GM21526 (cell line): ENCODE measurements at regions not wholly inside any gene's neighbourhood (a gene's known extent, or its start where the extent isn't known, plus 50 kb on each side); places are given as distances from the start of the nearest gene placed in this dataset.
"Not testable (repeated sequence)": the region's sequence is repeated elsewhere in the genome, so short reads cannot be mapped to it uniquely, and the experiment has no call there.

Experiments
- ATAC-seq: cut with Tn5 transposase; IDR thresholded peaks from one replicate; pipeline ENCODE4 v1.9.1; 2021; ENCODE audit warnings: moderate library complexity; ENCODE audit not compliant: unreplicated experiment, low FRiP score

DNA sequence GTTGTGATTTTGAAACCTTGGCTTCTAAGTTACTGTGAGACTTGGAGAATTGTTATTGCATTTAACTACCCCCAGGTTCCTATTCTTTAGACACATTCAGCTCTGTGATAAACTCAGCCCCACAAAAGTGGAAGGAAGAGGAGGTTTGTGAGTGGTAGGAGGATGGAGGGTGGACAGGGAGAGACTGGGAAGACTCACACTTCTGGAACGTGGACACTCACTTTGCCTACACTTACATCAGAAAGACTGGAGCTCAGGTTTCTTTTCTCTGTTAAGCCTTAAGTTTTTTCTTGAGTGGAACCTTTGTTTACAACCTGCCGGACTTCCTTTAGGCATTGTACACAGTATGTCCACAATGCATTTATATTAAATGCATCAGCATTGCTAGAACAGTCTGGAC, 99.0 kb downstream of the AREG start:
- ATAC-seq, result no peak

DNA sequence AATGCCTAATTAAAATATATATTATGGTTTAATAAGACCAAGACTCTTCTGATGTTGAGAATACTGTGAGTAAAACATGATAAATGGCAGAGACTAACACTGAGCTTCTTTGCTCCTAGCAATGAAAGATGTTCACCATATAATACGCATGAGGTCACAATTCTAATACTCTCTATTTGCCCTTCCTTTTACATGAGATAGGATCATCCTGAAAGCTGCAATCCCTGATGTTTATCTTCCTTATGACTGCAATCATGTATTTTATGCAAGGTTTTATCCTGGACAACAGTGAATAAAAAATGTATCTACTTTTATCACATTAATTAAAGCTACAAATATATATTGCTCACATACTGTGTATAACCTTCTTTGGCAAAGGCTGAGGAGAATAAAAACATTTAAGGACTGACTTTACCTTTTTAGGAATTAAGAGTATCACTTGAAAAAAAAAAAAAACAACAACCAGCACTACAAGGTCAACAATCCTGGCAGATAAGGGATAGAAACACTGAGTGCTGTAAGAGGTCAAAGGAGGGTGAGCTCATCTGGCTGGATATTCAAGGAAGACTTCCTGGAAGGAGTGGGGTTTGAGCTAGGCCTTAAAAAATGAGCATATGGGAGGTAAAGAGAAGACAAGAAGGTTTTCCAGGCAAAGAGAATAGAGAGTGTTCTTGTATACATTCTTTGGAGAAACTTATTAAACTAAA, 99.9 kb downstream of the AREG start:
- ATAC-seq, result no peak

DNA sequence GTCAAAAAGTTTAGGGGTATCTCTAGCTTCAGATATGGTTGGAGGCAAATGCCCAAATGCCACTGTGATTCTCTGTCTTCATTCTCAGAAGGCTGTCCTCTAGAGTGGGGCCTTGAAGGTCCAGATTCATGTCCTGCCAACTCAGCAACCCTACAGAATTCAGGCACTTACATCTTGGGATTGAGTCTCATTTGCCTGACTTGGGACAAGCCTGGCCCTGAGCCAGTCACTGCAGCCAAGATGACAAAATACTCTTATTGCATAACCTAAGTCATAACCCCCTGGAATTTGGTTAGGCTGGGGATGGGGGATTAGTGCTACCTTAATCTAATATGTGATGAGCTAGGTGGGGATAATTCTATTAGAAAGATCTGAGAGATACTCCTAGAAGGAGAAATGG, 100.5 kb downstream of the AREG start:
- no peak for ATAC-seq

DNA sequence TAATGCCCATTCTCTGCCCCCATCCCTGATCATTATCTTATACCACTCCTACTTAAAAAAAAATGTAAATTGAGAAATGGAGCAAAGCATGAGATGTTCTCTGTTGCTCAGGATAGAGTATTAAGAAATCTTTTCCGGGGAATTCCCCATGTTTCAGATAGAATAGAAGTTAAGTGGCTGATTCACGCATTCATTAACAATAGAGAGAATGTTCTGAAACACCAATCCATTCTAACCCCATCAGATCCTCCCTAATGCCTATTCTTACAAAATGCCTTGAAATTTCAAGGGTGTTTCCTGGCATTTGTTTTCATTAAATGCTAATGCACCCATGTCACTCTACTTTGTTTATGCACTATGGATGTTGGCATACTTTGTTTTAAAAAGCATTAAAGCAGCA, 101.1 kb downstream of the AREG start:
- no peak for ATAC-seq

DNA sequence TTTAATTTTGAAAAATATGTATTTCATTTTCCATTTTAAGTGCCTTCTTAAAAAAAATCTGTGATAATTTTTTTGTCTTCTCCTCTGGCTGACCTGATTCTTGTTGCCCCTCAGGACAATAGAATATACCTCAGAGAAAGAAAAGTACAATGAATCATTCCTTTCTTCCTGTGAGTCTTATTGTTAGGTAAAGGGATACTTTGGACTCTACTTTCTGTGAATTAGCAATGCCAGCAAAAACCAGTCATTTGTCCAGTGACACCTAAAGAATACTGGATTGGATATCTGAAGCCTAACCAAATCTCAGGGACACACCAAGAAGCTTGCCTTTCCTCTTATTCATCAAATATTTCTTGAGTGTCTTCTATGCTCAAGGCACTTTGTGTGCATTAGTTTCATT, 102.1 kb downstream of the AREG start:
- no peak for ATAC-seq

DNA sequence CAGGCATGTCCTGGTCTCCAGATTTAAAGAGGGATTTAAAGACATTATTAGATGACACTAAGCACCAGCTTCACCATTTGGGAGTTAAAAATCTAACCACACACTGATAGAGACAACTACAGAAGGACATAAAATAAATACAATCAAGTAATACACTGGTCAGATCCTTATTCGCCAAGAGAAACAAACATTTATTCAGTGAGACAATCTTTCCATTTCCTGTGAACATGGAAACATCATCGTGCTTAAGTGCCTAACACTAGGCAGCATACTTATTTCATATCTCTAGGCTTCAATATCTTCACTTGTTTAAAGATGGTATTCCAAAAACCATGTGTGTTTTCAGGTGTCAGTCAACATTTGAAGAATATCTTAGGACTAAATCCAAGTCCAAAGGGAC, 103.6 kb downstream of the AREG start:
- ATAC-seq, result no peak

DNA sequence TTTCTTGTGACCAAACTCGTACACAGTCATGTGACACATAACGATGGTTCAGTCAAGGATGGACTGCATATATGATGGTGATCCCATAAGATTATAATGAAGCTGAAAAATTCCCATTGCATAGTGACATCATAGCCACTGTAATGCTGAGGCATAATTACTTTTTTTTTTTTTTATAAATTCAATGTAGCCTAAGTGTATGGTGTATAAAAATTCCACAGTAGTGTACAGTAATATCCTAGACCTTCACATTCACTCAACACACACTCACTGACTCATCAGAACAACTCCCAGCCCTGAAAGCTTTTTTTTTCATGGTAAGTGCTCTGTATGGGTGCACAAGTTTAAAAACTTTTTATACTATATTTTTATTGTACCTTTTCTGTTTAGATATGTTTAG, 105.0 kb downstream of the AREG start:
- ATAC-seq, result no peak

DNA sequence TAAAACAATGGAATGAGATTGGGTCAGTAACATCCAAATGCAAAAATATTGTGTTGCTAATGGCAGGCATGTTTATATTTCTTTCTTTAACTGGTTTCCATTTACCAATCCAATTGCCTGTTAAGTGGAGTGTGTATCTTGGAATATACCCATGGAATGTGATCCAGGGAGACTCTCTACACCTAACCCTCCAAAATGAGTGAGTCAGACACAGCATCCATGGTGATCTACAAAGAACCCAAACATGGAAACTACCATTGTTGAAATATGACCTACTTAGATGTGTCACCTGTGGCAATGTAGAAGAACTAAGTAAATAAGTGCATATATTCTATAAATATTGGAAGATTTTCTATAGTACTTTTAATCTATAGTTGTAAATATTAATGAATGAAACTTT, 110.3 kb downstream of the AREG start:
- no peak for ATAC-seq

DNA sequence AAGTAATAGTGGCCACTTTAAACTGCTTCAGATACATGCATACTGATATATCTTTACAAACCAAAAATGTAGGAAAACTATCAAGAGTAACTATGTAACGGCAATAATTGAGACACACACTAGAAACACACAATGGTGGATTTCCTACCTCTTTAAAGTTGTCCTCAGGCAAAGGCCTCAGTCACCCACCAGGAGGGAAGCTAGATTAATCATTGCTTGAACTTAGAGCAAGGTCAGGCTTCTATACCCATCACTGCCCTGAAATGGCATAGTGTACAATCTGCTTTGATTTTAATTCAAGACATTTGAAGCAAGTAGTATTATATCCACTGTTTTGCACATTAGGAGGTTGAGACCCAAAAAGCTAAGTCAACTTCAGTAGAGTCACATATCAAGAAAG, 110.9 kb downstream of the AREG start:
- no peak for ATAC-seq

DNA sequence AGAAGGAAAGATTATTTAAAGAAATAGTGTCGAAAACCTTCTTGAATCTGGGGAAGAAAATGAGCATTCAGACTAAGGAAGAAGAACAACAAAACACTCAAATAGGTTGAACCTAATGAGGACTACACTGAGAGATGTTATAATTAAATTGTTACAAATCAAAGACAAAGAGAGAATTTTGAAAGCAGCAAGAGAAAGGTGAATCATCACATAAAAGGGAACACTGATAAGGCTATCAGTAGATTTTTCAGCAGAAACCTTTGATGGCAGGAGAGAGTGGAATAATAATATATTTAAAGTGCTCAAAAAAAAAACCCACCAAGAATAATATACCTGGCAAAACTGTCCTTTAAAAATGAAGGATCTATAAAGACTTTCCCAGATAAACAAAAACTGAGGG, 114.9 kb downstream of the AREG start:
- no peak for ATAC-seq

DNA sequence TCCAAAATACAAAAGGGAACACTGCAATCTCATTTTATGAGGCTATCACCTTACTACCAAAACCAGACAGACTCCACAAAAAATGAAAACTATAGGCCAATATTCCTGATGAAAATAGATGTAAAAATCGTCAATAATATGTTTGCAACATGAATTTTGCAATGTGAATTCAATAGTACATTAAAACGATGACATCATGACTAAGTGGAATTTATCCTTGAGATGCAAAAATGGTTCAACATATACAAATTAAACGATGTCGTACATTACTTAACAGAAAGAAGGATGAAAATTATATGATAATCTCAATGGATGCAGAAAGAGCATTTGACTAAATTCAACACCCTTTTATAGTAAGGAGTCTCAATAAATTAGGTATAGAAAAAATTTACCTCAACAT, 123.0 kb downstream of the AREG start:
- ATAC-seq, result no peak

DNA sequence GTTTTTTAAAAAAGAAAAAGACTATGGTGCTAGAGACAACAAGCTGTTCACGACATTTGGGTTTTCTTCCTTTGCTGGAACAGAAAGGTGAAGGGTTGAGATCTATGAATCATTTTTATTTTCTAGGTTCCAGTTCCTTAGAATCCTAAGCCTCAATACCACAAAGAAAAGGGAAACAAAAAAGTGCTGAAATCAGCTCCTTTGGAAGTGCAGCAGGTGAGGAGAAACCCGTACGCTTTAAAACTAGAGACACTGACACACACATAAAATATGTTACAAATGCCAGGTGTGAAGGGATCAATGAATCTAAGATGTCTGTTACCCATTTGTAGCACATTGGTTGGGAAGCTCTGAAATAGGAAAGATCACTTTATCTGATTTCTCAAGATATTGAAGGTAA, 125.2 kb downstream of the AREG start:
- ATAC-seq, result no peak

DNA sequence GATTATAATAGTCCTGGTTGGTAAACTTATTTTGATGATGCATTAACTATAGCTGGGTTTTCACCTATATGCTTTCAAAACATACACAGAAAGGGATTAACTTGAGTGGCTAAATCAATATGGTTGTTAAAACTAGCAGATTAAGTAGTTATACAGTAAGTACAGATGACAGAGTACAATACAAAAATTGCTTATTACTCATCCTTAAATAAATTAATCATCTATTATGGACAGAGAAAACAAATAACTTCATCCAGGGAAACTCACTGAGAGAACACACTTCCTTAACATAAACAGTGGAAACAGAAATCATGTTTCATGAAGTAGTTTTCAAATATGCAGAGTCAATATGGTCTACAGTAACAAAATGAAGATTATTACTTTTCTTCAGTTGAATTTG, 133.4 kb downstream of the AREG start:
- no peak for ATAC-seq

DNA sequence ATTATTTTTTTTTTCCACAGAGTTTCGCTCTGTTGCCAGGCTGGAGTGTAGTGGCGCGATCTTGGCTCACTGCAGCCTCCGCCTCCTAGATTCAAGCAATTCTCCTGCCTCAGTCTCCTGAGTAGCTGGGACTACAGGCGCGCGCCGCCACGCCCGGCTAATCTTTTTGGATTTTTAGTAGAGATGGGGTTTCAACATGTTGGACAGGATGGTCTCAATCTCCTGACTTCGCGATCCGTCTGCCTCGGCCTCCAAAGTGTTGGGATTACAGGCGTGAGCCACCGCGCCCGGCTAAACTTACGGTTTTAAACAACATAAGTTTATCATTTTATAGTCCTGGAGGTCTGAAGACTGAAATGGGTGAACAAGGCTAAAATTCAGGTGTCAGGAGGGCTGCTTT, 133.9 kb downstream of the AREG start:
- ATAC-seq, result not testable (repeated sequence)

DNA sequence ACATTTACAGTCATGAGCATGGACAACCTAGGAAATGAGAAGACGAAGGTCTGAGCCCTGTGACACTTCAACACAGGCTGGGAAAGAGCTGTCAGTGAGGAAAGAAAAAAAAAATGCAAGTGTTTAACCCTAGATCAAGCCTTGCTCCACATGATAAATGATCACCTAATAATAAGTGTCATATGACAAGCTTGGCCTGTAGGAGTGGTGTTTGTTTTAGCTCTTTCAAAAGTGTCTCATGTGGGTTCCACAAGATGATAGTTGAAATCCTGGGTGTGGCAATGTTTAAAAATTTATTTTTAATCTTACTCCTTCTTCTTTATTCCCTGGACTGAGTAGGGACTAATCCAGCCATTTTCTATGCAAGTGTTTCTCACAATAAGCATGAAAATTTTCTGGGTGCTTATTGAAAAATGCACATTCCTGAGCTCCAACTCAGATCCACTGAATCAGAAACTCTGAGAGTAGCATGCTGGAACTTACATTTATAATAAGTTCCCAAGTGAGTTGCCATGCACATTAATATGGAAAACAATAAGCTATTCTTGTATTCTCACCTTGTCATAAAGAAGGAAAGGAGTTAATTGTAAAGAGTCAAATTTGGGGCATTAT, 138.3 kb downstream of the AREG start:
- ATAC-seq, result no peak

DNA sequence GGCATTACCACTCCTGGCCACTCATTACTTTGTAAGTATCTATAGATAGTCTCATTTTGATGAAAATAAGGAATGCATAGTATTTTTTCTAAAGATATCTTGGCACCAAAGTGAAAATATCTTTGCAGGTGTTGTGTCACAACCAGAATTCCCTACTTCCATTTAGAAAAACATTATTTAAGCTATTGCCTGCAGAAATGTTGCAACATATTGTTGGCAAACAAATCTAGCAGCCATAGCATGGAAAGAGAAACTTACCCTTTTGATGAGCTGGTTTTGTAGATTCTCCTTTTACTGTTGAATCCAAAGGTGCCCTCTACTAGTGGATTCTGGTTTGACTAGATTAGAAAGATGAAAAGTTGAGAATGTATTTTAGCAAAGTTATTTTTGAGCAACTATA, 138.8 kb downstream of the AREG start:
- no peak for ATAC-seq

DNA sequence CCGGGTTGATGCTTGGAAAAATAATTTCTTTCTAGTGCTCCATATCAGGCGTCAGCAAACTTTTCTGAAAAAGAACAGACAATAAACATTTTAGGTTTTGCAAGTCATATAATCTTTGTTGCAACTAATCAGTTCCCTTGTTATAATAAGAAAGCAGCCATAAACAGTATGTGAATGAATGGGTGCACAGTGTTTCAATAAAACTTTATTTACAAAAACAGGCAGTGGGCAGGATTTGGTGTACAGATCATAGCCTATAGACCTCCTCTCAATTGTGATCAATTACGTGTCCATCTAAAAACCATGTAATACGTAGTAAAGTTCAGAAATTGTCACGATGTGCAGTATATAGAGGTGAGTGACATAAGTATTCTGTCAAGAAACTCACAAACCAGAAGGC, 143.4 kb downstream of the AREG start:
- no peak for ATAC-seq

DNA sequence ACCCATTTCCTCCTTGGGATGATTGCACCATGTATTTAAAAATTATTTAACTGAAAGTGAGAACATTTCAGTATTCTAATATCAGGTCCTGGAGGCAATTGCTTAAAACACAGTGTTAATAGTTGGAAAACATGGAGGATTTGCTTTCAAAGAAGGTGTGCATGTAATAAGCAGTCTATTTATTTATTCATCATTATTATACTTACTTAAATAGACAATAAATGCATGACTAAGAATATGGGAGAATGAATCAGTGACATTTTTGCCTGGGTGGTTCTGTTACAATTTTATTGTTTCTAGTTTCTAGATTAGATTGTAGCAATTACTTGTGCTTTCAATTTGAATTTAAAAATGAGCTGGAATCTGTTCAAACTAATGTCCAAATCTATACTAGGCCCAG, 145.5 kb downstream of the AREG start:
- ATAC-seq, result no peak

DNA sequence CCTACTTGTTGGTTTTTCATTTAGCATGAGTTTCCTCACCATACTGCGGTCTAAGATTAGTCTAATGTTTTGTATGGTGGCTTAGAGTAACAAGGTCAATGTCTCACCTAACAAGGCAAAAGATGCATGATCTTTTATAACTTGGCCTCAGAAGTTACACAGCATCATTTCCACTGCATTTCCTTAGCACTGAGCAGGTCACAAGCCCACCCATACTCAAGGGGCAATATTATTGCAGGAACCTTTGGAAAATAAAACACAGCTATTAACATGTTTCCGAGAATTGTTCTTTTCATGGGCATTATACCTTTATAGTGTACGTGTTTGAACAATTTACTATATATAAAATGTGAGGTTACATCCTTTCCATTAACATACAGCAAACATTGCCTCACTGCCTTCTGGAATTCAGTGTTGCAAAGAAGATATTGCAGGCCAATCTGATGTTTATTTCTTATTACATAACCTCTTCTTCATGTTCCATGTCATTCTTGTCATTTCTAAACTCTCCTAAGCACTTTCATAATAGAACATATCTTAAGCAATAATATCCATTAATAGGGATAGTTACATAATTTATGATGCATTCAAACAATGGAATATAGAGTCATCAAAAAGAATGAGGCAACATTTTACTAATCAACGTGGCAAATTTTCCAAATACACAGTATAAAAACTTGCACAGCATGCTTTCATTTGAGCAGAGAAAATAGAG, 153.8 kb downstream of the AREG start:
- ATAC-seq, result no peak

DNA sequence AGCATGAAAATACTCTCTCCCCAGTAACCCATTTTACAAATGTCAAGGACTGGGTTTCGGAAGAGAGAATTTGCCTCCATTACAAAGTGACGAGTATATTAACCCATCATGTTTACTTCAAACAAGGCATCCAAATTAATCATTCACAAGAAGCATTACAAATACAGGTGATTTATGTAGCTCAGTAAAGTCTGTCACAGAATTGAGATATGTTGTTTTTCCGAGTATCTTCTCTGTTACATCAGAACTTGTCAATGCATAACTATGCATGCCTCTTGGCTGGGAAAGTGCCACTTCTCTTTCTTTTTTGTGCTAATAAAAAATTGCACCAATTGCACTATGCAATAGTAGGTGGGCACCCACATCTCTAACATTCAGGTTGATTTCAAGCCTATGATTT, 158.2 kb downstream of the AREG start:
- ATAC-seq, result no peak

DNA sequence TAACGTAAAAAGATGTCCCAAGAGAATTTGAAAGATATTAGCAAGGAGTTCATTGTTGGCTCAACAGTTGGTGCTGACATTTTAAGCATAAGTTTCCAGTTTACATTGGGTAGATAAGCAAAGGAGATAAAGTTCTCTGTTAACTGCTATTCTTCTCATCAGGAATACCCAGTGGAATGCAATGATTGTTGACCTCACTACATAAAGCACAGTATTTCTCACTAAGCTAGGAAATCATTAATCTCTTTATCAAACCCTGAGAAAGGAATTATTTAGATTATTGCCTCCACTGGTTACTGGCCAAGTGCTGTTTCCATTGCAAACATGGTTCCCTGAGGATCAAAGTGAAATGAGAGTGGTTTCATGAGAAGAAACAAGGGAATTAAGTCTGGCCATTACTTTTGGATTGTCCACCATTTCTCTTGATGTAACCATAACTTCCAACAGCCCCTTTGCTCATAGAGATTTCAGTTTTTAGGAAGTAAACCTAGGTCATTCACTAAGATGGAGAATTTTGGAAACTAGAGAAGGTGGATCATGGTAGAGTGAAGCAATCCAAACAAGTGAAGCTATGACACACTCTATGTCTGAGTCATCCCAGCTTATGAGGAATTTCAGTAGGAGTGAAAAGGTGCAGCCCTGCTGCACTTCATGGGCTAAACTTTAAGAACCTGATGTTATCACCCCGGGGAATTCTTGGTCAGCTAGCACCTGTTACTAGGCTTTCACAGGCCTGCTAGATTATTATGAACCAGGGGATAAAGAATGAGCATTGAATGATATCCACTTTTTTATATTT, 163.4 kb downstream of the AREG start:
- ATAC-seq, result no peak
